Panc1 (cell line): ENCODE measurements at regions not wholly inside any gene's neighbourhood (a gene's known extent, or its start where the extent isn't known, plus 50 kb on each side); places are given as distances from the start of the nearest gene placed in this dataset.

Experiments used
- ATAC-seq: fragments of 200-7000 bp; cut with Tn5 transposase; 2 replicates; pipeline ENCODE4 v1.9.1; 2020; ENCODE audit warnings: mild to moderate bottlenecking, moderate library complexity
- BruUV-seq: library from RNA; stranded (reverse); fragments of 400-500 nt; replicated peaks from 2 replicates; lab custom pipeline; 2021; lab: Mats Ljungman, UMichigan
- CTCF ChIA-PET: fragments of 300-600 bp; sonication (Branson Sonifier 250); formaldehyde crosslinking; loops from one replicate; lab custom pipeline; 2022; ENCODE audit warnings: antibody characterized with exemption; lab: Charles Lee
- POLR2A ChIA-PET: fragments of 300-600 bp; sonication (Branson Sonifier 250); formaldehyde crosslinking; loops from one replicate; lab custom pipeline; 2022; ENCODE audit warnings: antibody characterized with exemption; lab: Charles Lee
- DNase-seq: peaks from one replicate; pipeline ENCODE4 v3.0.0-alpha.2; 2010; ENCODE audit warnings: low read depth, low spot score
- H3K27ac ChIP-seq: 2 replicates; pipeline ENCODE4 v1.5.1; 2011; ENCODE audit warnings: mild to moderate bottlenecking, low read length, inconsistent platforms
- H3K27me3 ChIP-seq: fragments of 200-500 bp; sonication (Bioruptor generic); 2 replicates; pipeline ENCODE4 v1.6.0; 2014; ENCODE audit warnings: low read length, inconsistent platforms; ENCODE audit not compliant: control insufficient read depth, insufficient read depth
- H3K36me3 ChIP-seq: fragments of 200-500 bp; sonication (Bioruptor generic); 2 replicates; pipeline ENCODE4 v1.5.1; 2014; ENCODE audit warnings: inconsistent platforms, mild to moderate bottlenecking, low read length, moderate library complexity; ENCODE audit not compliant: control insufficient read depth, insufficient read depth
- H3K4me1 ChIP-seq: 2 replicates; pipeline ENCODE4 v1.5.1; 2011; ENCODE audit warnings: inconsistent platforms, mild to moderate bottlenecking, low read length, moderate library complexity; ENCODE audit not compliant: control insufficient read depth, insufficient read depth
- H3K4me3 ChIP-seq, 2 experiments: 2 replicates each; pipeline ENCODE4 v1.5.1; 2011 to 2012; ENCODE audit warnings: low read depth in 2 of 2, low read length in 2 of 2, mild to moderate bottlenecking in 2 of 2, inconsistent platforms in 1 of 2, moderate library complexity in 1 of 2
- H3K9me3 ChIP-seq: fragments of 200-500 bp; sonication (Bioruptor generic); 2 replicates; pipeline ENCODE4 v1.5.1; 2014; ENCODE audit warnings: low read depth, mild to moderate bottlenecking, inconsistent platforms, low read length, moderate library complexity; ENCODE audit not compliant: control insufficient read depth, insufficient read depth
- POLR2AphosphoS5 ChIP-seq: IDR thresholded peaks from 2 replicates; pipeline ENCODE4 v1.6.1; 2012; ENCODE audit warnings: mild to moderate bottlenecking, low read depth, low read length, moderate library complexity
- SIN3A ChIP-seq: IDR thresholded peaks from 2 replicates; pipeline ENCODE4 v1.6.1; 2012; ENCODE audit warnings: low read depth, mild to moderate bottlenecking, low read length, moderate library complexity, borderline replicate concordance; ENCODE audit not compliant: insufficient read depth
- TCF7L2 ChIP-seq: IDR thresholded peaks from 2 replicates; pipeline ENCODE4 v1.6.1; 2011; ENCODE audit warnings: mild to moderate bottlenecking, low read depth, low read length, inconsistent platforms
- in situ Hi-C: cut with HindIII; loops from 2 replicates; pipeline ENCODE4 v1.10.0; 2016; ENCODE audit warnings: low sequenced_read_pairs, low pct_unique_long_range_greater_than_20kb
- intact Hi-C: fragments of 100-400 bp; cut with micrococcal nuclease; formaldehyde crosslinking; loops from one replicate; pipeline ENCODE4 v1.10.0; 2022; ENCODE audit not compliant: unreplicated experiment
- TF ChIP-seq, protein P1 (sequence below): fragments of 450-650 bp; IDR thresholded peaks from 2 replicates; pipeline ENCODE4 v1.5.1; 2017; ENCODE audit warnings: mild to moderate bottlenecking
- TF ChIP-seq, protein P2 (sequence below), 2 experiments: IDR thresholded peaks; 2 replicates each; pipeline ENCODE4 v1.6.1; 2011 to 2012; ENCODE audit warnings: low read depth in 2 of 2, control low read depth in 1 of 2, low read length in 1 of 2, mild to moderate bottlenecking in 1 of 2, moderate library complexity in 1 of 2; ENCODE audit not compliant: insufficient read depth in 1 of 2

DNA sequence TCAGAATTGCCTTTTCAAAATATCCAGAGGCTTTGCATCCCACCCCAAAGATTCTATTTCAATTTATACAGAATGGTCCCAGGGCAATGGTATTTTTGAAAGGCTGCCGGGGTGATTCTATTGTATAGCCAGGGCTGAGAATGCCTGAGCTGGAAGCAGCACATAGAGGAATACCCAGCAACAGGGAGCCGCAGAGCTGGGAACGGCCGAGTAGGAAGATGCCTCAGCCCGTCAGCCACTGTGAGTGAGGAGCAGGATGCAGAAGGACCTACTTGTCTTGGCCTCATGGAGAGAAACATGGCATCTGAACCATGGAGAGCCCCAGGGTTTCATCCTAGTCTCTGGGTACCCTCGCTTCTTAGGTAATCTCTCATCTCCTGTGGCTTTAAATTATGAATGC is 170.8 kb upstream of the FHL2 start:
- Histone ChIP-seq H3K4me1 (0 out of 2 replicates have a peak, but pooled peaks cover 3% of the 10 kb centered on the region), H3K27me3 (no peaks in the 10 kb centered on the region), H3K4me3 (no peak overlapping the region), H3K27ac (no peak overlapping the region), H3K9me3 (no peaks in the 10 kb centered on the region), H3K36me3 (no peaks in the 10 kb centered on the region)
- CTCF ChIA-PET, result interaction anchor here (0.7 kb wide), 1 partner anchor 9 kb away, joined by 11 read pairs; no protein-coding TSS in a partner anchor
- TF ChIP-seq, protein P1, sequence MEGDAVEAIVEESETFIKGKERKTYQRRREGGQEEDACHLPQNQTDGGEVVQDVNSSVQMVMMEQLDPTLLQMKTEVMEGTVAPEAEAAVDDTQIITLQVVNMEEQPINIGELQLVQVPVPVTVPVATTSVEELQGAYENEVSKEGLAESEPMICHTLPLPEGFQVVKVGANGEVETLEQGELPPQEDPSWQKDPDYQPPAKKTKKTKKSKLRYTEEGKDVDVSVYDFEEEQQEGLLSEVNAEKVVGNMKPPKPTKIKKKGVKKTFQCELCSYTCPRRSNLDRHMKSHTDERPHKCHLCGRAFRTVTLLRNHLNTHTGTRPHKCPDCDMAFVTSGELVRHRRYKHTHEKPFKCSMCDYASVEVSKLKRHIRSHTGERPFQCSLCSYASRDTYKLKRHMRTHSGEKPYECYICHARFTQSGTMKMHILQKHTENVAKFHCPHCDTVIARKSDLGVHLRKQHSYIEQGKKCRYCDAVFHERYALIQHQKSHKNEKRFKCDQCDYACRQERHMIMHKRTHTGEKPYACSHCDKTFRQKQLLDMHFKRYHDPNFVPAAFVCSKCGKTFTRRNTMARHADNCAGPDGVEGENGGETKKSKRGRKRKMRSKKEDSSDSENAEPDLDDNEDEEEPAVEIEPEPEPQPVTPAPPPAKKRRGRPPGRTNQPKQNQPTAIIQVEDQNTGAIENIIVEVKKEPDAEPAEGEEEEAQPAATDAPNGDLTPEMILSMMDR, result no peak
- no peak for TF ChIP-seq POLR2AphosphoS5
- no peak for TF ChIP-seq SIN3A
- TF ChIP-seq TCF7L2, result no peak
- ATAC-seq (no peak), DNase-seq (no peak)
- in situ Hi-C loops (no loop called here), intact Hi-C loops (loop anchor here (10.0 kb wide), 2 partner anchors 175 to 515 kb away; partner anchors contain the start of gene NCK2)
- BruUV-seq, result no TSS peak
- POLR2A ChIA-PET, result no interaction called here

DNA sequence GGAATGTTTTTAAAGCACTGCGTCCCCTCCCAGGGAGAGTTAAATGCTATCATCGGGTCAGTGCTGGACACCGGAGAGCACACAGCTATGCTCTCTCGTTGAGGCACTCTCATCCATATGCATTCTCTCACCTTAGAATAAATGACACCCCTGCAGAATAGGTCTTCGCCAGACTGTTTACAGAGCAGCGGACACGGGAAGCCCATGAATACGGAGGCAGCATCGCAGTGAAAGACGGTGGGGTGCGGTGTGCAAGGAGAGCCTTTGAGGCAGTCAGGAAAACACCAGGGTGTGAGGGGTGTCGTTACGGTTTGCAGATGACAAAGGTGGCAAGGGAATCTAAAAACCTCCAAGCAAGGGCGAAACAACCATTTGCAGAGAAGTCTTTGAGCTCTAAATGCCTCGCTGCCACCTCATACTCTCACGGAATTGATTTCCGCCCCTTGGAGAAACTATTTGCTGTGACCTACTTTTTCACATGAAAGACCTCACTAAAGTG is 169.2 kb upstream of the FHL2 start:
- in situ Hi-C loops (no loop called here), intact Hi-C loops (no loop called here)
- DNase-seq, result no peak
- CTCF ChIA-PET, result interaction anchor here (0.7 kb wide), 1 partner anchor 43 kb away, joined by 3 read pairs; no protein-coding TSS in a partner anchor
- POLR2A ChIA-PET, result no interaction called here
- H3K36me3 ChIP-seq, result no peaks in the 10 kb centered on the region
- H3K4me1 ChIP-seq, result no peaks in the 10 kb centered on the region
- H3K27ac ChIP-seq, result no peak overlapping the region
- no TSS peak for BruUV-seq
- TF ChIP-seq, protein P1, result no peak
- no peak for TF ChIP-seq SIN3A
- no peak for TF ChIP-seq POLR2AphosphoS5
- TF ChIP-seq, protein P2, sequence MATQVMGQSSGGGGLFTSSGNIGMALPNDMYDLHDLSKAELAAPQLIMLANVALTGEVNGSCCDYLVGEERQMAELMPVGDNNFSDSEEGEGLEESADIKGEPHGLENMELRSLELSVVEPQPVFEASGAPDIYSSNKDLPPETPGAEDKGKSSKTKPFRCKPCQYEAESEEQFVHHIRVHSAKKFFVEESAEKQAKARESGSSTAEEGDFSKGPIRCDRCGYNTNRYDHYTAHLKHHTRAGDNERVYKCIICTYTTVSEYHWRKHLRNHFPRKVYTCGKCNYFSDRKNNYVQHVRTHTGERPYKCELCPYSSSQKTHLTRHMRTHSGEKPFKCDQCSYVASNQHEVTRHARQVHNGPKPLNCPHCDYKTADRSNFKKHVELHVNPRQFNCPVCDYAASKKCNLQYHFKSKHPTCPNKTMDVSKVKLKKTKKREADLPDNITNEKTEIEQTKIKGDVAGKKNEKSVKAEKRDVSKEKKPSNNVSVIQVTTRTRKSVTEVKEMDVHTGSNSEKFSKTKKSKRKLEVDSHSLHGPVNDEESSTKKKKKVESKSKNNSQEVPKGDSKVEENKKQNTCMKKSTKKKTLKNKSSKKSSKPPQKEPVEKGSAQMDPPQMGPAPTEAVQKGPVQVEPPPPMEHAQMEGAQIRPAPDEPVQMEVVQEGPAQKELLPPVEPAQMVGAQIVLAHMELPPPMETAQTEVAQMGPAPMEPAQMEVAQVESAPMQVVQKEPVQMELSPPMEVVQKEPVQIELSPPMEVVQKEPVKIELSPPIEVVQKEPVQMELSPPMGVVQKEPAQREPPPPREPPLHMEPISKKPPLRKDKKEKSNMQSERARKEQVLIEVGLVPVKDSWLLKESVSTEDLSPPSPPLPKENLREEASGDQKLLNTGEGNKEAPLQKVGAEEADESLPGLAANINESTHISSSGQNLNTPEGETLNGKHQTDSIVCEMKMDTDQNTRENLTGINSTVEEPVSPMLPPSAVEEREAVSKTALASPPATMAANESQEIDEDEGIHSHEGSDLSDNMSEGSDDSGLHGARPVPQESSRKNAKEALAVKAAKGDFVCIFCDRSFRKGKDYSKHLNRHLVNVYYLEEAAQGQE (IDR thresholded peaks at IDR 0.05; ENCODE audit: insufficient read depth in 1 of 2, low read depth in 2 of 2, low read length in 1 of 2), result no peak
- TF ChIP-seq TCF7L2, result no peak
- no peaks in the 10 kb centered on the region for H3K27me3 ChIP-seq
- no peak overlapping the region for H3K4me3 ChIP-seq
- no peak for ATAC-seq
- H3K9me3 ChIP-seq, result no peaks in the 10 kb centered on the region
